ENCODE measurements at regions not wholly inside any gene's neighbourhood (a gene's known extent, or its start where the extent isn't known, plus 50 kb on each side); places are given as distances from the start of the nearest gene placed in this dataset.

- TF ChIP-seq TSHZ2 (CRISPR knock-in tag; IDR thresholded peaks at IDR 0.05) (no peak), RARB (CRISPR knock-in tag; IDR thresholded peaks at IDR 0.05) (no peak), CSDC2 (CRISPR knock-in tag; IDR thresholded peaks at IDR 0.05) (no peak), PPARA (CRISPR knock-in tag; IDR thresholded peaks at IDR 0.05; ENCODE audit: borderline replicate concordance) (no peak)
These were observed 317.9 kb upstream of the HTR1E start for GRCh38 chr6:86619428-86619827.

All from SK-N-SH treated with all-trans-retinoic acid at 6 μM for 48 hours (cell line).